HG03457 (cell line): ENCODE measurements at regions not wholly inside any gene's neighbourhood (a gene's known extent, or its start where the extent isn't known, plus 50 kb on each side); places are given as distances from the start of the nearest gene placed in this dataset.

ENCODE experiments used
- ATAC-seq: cut with Tn5 transposase; IDR thresholded peaks from one replicate; pipeline ENCODE4 v1.9.1; 2021; ENCODE audit warnings: moderate number of reproducible peaks; ENCODE audit not compliant: unreplicated experiment

DNA sequence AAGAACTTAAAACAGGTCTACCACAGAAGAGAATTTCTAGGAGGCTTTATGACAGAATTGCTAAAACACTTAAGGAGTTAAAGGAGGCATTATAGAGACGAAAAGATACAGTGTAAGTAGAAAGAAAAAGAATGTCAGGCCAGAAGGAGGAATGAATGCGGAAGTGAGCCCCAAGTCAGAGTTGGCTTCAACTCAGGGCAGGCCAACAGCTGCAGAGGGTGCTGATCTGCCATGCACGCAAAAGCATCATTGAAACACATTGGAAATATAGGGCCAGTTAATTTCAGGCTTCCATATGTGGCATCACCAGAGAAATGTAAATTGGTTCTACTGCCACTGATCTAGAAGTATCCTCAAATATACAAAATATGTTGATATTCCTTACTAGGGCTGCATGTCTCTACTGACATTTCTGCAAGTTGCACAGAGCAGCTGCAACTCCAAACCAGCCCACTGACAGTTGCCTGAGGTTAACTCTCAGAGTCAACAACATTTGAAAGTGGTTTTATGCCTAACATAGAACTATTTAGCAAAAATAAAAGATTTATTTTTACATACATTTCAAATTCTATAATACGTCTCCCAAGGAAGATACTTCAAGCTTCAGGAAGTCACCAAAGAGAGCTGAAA, 324.1 kb downstream of the C11orf87 start:
- no peak for ATAC-seq

DNA sequence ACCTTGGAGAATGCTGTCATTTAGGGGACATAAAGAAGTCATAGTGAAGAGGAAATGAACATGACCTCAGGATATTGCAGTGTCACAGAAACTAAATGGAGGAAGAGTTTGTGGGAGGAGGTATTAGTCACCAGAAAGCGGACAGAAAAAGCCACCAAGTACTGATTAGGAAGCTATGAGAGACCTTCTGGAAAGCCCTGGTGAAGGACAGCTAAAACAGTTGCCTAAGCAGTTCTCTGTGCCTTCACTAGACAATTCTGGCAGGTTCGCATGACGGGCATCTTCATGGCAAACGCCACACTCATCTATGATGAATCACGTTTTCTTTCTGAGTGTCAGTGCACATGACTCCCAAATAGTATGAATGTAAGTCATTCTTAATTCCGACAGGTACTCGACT, 325.8 kb downstream of the C11orf87 start:
- ATAC-seq, result no peak

- no peak for ATAC-seq
These were observed 327.5 kb downstream of the C11orf87 start for GRCh38 chr11:109749476-109749875.

- no peak for ATAC-seq
These were observed 329.0 kb downstream of the C11orf87 start for GRCh38 chr11:109750964-109751363.

GRCh38 chr11:109752212-109752825, 330.3 kb downstream of the C11orf87 start:
- ATAC-seq, result no peak

DNA sequence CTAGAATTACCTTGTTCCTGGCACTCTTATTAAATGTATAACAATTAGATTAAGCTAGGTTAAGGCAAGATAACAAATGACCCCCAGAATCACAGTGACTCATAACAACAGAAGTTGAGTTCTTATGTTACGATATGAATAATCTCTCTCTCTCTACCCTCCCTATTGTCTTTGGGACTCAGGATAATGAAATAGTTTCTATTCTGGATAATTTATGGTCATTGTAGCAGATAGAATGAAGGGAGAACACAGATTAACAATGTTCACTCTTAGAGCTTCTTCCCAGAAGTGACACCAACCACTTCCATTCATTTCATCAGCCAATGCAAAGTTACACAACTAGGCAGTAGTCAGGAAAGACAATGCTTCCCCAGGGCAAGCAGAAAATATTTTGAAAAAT, 334.5 kb downstream of the C11orf87 start:
- no peak for ATAC-seq

GRCh38 chr11:109756951-109757350, 335.0 kb downstream of the C11orf87 start:
- no peak for ATAC-seq

DNA sequence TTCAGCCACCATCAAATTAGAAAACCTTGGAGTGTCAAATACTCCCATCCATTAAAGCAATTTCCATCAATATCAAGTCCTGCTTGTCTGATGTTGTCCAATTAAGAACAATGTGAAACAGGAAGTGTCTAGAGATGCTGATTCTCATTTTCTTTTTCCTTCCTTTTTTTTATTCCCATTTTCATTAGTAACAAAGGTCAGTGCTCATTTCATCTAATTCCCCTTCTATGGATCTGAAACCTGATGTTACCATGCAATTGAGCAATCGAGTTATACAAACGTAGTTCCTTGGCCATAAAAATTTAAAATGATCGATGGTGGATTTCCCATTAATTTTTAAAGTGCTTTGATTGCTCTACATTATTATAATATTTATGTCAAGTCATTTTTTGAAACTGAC, 330.6 kb upstream of the ZC3H12C start:
- no peak for ATAC-seq

- no peak for ATAC-seq
These were observed 327.4 kb upstream of the ZC3H12C start for GRCh38 chr11:109765709-109766311.

DNA sequence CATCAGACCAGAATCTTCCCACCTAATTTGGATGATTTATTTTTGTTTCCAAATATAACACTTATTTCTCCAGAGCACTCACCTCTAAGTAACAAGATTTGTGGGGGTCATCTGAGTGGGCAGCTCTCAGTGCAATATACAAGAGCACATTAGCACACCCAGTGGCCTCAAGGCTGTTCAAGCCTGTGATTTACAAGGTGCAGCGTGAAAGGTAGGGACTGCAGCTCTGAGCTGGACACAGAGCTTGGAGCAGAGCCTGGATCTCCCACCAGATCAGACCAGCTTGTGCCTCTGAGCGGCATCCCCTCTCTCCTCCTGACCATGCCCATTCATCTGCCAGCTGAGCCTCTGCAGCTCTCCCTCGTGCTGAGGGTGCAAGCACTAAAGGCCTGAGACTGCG, 323.3 kb upstream of the ZC3H12C start:
- ATAC-seq, result no peak

DNA sequence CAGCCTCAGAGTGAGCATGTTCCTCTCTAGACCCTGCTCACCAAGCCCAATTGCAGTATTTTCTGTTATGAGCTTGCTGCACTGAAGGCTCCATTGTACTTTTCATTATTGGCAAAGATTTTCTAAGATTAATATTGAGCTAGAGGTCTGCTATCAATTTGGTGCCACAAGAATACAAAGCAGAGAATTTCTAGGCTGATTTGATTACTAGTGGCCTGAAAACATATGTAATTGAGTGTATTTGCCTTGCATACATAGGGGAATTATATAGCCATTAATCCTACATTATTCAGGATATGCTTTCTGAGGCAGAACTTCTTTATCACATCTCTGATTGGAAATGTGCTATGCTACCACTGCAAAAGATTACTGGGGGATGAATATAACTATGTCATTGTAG, 322.9 kb upstream of the ZC3H12C start:
- ATAC-seq, result no peak

GRCh38 chr11:109772892-109773291, 320.3 kb upstream of the ZC3H12C start:
- ATAC-seq, result no peak

GRCh38 chr11:109775686-109776085, 317.5 kb upstream of the ZC3H12C start:
- ATAC-seq, result no peak

DNA sequence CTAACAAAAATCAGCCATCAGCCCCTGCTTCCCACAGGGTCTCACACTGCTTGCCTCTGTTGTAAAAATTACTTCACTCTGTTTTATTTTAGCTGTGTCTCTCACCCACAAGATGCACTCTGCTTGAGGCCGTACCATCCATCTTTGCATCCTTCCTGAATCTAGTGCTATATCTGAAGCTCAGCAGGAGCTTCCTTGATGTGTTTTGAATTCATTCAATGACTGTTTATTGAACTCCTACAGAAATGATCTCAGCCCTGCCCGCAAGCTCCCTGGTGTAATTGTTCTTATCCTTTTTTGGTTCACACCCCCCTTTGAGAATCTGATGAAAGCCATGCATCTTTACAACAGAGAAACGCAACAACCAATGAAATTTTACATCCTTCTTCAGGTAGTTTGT, 310.2 kb upstream of the ZC3H12C start:
- no peak for ATAC-seq

GRCh38 chr11:109783840-109784239, 309.4 kb upstream of the ZC3H12C start:
- ATAC-seq, result peak; percentile 62

DNA sequence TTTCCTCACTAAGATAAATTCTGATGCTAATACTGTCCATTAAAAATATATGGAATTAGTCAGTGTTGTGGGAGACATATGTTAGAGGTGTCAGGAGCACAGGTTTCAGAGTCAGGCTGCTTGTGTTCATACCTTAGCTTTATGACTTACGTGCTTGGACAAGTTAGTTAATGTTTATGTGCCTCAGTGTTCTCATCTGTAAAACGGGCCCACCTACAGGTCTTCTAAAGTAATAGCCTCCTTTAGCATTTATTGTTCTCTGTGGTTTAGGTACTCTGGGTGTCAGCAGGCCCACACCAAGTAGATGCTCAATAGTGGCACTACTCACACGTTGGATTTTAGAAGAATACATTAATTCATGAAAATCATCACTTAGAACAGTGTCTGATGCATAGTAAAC, 308.7 kb upstream of the ZC3H12C start:
- no peak for ATAC-seq

- ATAC-seq, result no peak
These were observed 308.0 kb upstream of the ZC3H12C start for GRCh38 chr11:109785198-109785597.

DNA sequence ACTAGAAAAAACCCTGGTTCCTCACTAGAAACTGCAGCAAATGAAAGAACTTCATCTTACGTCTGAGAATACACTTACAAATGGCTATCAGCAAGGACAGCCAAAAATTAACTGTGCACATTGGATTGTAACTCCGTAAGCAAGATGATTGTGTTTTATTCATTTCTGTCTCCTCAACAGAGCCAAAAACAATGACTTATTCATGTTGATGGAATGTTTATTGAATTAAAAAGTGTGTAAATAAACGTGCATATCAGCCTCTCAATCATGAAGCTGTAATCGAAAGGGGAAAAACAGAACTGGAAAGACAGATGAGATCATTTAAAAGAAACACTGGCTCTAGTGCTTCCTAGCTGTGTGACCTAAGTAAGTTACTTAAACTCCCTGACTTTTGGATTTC, 307.5 kb upstream of the ZC3H12C start:
- ATAC-seq, result no peak

- ATAC-seq, result no peak
These were observed 304.2 kb upstream of the ZC3H12C start for GRCh38 chr11:109788948-109789490.

GRCh38 chr11:109789901-109790300, 303.3 kb upstream of the ZC3H12C start:
- ATAC-seq, result no peak

DNA sequence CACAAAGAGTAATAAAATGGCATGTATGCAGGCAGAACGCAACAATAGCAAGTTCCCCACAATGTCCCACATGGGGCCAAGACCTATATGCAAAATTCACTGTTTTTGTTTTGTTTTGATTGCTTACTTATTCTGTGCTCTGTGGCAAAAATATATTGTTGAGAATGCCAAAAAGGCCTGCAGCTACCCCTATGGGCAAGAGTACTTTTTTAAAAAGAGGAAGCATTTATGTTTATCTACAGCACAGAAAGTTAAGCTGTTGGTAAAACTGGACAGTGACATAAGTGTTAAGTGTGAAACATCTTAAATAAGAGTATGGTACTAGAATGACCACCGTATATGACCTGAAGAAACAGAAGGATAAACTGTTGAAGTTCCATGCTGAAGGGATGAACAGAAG, 301.9 kb upstream of the ZC3H12C start:
- ATAC-seq, result no peak

GRCh38 chr11:109794501-109794900, 298.7 kb upstream of the ZC3H12C start:
- ATAC-seq, result no peak
